Activated CD8-positive, alpha-beta T cell treated with anti-CD3 and anti-CD28 coated beads for 36 hours (primary cell): ENCODE measurements at regions not wholly inside any gene's neighbourhood (a gene's known extent, or its start where the extent isn't known, plus 50 kb on each side); places are given as distances from the start of the nearest gene placed in this dataset.
"Not testable (repeated sequence)": the region's sequence is repeated elsewhere in the genome, so short reads cannot be mapped to it uniquely, and the experiment has no call there.

ENCODE experiments used
- ATAC-seq: fragments of 200-7000 bp; cut with Tn5 transposase; one replicate; pipeline ENCODE4 v1.10.0; 2021; ENCODE audit warnings: mild to moderate bottlenecking, moderate library complexity
- CTCF ChIA-PET: fragments of 350-600 bp; sonication (Branson Sonifier 250); formaldehyde crosslinking; loops from one replicate; lab custom pipeline; 2021; ENCODE audit warnings: antibody characterized with exemption; lab: Charles Lee
- POLR2A ChIA-PET: fragments of 350-600 bp; sonication (Branson Sonifier 250); formaldehyde crosslinking; loops from one replicate; lab custom pipeline; 2021; ENCODE audit warnings: antibody characterized with exemption; lab: Charles Lee
- DNase-seq: peaks from one replicate; pipeline ENCODE4 v3.0.0-alpha.2; 2020
- H3K27ac Mint-ChIP-seq: one replicate; pipeline ENCODE4 v1.8.0; 2021; ENCODE audit warnings: mild to moderate bottlenecking, mixed read lengths
- H3K27me3 Mint-ChIP-seq: one replicate; pipeline ENCODE4 v1.8.0; 2021; ENCODE audit warnings: mixed read lengths
- H3K36me3 Mint-ChIP-seq: one replicate; pipeline ENCODE4 v1.8.0; 2021; ENCODE audit warnings: low read depth, mixed read lengths
- H3K4me1 Mint-ChIP-seq: one replicate; pipeline ENCODE4 v1.8.0; 2021; ENCODE audit warnings: low read depth, mixed read lengths
- H3K4me3 Mint-ChIP-seq: one replicate; pipeline ENCODE4 v1.8.0; 2021; ENCODE audit warnings: mild to moderate bottlenecking, moderate library complexity, mixed read lengths
- H3K9me3 Mint-ChIP-seq: one replicate; pipeline ENCODE4 v1.8.0; 2021; ENCODE audit warnings: mixed read lengths
- intact Hi-C: fragments of 100-400 bp; cut with micrococcal nuclease; formaldehyde crosslinking; loops from one replicate; pipeline ENCODE4 v1.10.0; 2022
- TF ChIP-seq, protein P1 (sequence below): fragments of 200-600 bp; IDR thresholded peaks from one replicate; pipeline ENCODE4 v1.8.0; 2022; ENCODE audit warnings: antibody characterized with exemption, mild to moderate bottlenecking

DNA sequence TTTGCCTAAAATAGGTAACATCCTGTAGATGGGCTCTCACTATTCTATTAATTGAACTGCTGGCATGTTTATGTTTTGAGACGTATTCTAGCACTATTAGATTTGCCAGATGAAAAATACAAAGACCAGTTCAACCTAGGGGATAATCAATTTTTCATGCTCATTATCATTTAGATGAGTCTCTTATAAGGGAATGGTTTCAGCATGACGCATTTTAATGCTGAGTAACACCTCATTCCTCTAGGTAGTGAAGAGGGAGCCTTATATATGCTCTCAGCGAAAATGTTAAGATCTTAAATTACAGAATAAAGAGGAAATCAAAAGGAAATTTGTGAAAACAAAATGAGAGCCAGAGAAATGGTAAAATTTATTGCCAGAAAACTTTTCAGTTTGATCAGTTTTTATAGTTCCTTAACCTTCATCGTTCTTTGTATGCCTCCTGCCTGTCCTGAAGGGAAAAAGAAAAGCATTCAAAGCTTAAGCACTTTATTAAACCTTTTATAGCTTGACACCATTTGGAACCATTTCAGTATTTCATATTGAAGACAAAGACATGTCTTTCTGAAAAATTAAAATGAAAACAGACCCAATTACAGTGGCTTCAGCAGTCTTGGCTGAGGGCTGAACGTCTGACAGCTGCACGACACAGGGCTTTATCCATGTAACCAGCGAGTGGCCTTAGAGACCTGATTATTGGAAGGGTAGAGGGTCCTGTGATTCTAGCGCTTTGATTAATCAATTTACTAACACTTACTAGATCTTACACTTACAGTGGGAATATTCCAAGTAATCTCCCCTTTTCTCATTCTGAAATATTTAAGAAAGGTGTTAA lies 112.8 kb downstream of the ADCYAP1 start:
- CTCF ChIA-PET = no interaction called here
- TF ChIP-seq, protein P1, sequence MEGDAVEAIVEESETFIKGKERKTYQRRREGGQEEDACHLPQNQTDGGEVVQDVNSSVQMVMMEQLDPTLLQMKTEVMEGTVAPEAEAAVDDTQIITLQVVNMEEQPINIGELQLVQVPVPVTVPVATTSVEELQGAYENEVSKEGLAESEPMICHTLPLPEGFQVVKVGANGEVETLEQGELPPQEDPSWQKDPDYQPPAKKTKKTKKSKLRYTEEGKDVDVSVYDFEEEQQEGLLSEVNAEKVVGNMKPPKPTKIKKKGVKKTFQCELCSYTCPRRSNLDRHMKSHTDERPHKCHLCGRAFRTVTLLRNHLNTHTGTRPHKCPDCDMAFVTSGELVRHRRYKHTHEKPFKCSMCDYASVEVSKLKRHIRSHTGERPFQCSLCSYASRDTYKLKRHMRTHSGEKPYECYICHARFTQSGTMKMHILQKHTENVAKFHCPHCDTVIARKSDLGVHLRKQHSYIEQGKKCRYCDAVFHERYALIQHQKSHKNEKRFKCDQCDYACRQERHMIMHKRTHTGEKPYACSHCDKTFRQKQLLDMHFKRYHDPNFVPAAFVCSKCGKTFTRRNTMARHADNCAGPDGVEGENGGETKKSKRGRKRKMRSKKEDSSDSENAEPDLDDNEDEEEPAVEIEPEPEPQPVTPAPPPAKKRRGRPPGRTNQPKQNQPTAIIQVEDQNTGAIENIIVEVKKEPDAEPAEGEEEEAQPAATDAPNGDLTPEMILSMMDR = no peak
- no peak for DNase-seq
- POLR2A ChIA-PET = no interaction called here
- ATAC-seq = no peak
- intact Hi-C loops = no loop called here
- no peak overlapping the region for H3K27ac Mint-ChIP-seq
- H3K4me3 Mint-ChIP-seq = no peak overlapping the region
- peaks cover 2% of the 10 kb centered on the region for H3K27me3 Mint-ChIP-seq
- no peaks in the 10 kb centered on the region for H3K36me3 Mint-ChIP-seq
- no peaks in the 10 kb centered on the region for H3K4me1 Mint-ChIP-seq
- no peaks in the 10 kb centered on the region for H3K9me3 Mint-ChIP-seq

DNA sequence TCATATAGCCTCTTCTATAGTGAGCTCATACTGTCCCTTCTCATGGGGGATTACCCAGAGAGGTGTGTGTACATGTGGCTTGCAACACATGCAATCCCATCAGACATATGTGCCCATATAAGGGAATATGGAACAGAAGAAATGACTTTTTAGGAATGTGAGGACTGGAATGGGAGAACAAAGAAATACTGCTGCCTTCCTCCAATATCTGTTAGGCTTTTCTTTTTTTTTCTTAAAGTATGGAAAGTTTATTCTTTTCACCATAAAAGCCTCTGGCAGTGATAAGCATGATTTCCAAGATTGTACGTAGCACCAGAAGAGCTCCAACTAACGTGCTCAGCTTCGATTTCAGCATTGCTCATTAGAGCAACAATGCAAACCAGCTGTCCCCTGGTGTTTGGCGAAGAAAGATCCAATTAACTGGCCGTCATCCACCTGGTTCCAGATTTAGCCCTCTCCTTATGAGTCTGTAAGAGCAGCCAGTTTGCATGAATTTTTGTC lies 113.6 kb downstream of the ADCYAP1 start:
- H3K36me3 Mint-ChIP-seq = no peaks in the 10 kb centered on the region
- DNase-seq (no peak), ATAC-seq (no peak)
- TF ChIP-seq, protein P1 = no peak
- H3K27me3 Mint-ChIP-seq = peaks cover 2% of the 10 kb centered on the region
- POLR2A ChIA-PET = no interaction called here
- intact Hi-C loops = no loop called here
- H3K27ac Mint-ChIP-seq = no peak overlapping the region
- CTCF ChIA-PET = no interaction called here
- no peaks in the 10 kb centered on the region for H3K4me1 Mint-ChIP-seq
- H3K4me3 Mint-ChIP-seq = no peak overlapping the region
- no peaks in the 10 kb centered on the region for H3K9me3 Mint-ChIP-seq

DNA sequence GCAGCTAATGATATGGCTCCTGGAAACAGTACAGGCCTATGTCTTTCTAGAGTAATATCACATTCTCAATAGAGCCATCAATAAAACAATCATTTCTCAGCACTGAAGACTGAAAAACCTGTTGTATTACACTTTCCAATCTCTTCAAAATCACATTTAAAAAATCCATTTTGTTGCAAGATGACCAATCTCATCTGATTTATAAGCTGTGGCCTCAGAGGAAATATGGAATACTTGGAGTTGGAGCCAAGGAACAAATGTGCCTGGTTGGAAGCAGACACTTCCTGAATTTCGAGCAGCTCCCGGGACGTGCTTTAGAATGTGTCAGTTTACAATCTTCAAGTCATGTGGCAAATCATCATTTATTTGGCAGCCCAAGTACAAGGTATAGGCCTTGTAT lies 114.5 kb downstream of the ADCYAP1 start:
- H3K9me3 Mint-ChIP-seq = no peaks in the 10 kb centered on the region
- intact Hi-C loops = no loop called here
- ATAC-seq (no peak), DNase-seq (no peak)
- no peak overlapping the region for H3K27ac Mint-ChIP-seq
- H3K4me1 Mint-ChIP-seq = no peaks in the 10 kb centered on the region
- CTCF ChIA-PET = no interaction called here
- peaks cover 2% of the 10 kb centered on the region for H3K27me3 Mint-ChIP-seq
- POLR2A ChIA-PET = no interaction called here
- H3K36me3 Mint-ChIP-seq = no peaks in the 10 kb centered on the region
- TF ChIP-seq, protein P1 = no peak
- no peak overlapping the region for H3K4me3 Mint-ChIP-seq

DNA sequence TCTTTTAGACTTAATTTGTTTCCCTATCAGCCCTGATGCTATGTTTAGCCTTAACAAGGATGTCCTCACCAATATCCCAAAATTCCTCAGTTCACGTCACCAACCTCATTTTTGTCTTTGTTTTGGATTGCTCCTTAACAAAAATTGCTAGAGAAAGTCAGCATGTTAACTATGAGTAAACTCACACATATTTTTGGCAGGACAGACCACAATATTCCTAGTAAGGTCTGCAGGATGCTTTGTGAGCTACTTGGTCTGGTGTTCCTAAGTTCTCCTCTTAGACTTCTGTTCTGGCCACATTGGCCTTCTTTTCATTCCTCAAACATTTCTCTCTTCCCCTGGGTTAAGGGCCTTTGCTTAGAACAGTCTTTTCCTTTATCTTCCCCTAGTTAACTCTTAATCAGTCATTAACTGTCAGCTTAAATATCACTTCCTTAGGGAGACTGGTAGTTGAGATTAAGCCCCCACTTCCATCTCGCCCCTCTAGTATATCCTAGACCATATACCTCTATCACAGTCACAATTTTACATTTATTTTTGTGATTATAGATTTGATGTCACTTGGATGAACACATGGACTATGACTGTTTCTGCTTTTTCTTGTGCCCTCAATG lies 116.2 kb downstream of the ADCYAP1 start:
- Mint-ChIP-seq H3K9me3 (no peaks in the 10 kb centered on the region), H3K4me1 (no peaks in the 10 kb centered on the region), H3K4me3 (no peak overlapping the region), H3K27me3 (peaks cover 2% of the 10 kb centered on the region), H3K27ac (no peak overlapping the region), H3K36me3 (no peaks in the 10 kb centered on the region)
- DNase-seq (no peak), ATAC-seq (no peak)
- ChIA-PET CTCF (no interaction called here), POLR2A (no interaction called here)
- intact Hi-C loops = no loop called here
- TF ChIP-seq, protein P1 = no peak

DNA sequence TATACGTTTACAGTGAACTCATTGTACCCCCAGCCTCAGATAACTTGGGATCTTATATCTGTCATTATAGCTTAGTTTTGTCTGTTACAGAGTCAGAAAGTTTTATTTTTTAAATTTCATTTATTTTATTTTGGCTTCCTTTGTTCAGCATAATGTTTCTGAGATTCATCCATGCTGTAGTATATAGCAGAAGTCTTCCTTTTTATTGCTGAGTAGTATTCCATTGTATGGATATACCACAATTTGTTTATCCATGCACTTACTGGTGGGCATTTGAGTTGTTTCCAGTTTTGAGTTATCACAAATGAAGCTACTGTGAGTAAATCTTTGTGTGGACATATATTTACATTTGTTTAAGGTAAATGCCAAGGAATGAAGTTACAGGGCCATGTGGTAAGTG lies 122.3 kb downstream of the ADCYAP1 start:
- H3K36me3 Mint-ChIP-seq = no peaks in the 10 kb centered on the region
- DNase-seq = no peak
- H3K9me3 Mint-ChIP-seq = peaks cover 3% of the 10 kb centered on the region
- CTCF ChIA-PET = no interaction called here
- ATAC-seq = no peak
- no peaks in the 10 kb centered on the region for H3K4me1 Mint-ChIP-seq
- TF ChIP-seq, protein P1 = no peak
- no peak overlapping the region for H3K27ac Mint-ChIP-seq
- POLR2A ChIA-PET = no interaction called here
- H3K4me3 Mint-ChIP-seq = no peak overlapping the region
- no peaks in the 10 kb centered on the region for H3K27me3 Mint-ChIP-seq
- intact Hi-C loops = no loop called here

DNA sequence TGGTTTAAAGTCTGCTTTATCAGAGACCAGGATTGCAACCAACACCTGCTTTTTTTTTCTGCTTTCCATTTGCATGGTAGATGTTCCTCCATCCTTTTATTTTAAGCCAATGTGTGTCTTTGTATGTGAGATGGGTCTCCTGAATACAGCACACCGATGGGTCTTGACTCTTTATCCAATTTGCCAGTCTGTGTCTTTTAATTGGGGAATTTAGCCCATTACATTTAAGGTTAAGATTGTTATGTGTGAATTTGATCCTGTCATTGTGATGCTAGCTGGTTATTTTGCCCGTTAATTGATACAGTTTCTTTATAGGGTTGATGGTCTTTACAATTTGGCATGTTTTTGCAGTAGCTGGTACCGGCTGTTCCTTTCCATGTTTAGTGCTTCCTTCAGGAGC lies 128.4 kb downstream of the ADCYAP1 start:
- intact Hi-C loops, H3K4me3 Mint-ChIP-seq, H3K36me3 Mint-ChIP-seq, CTCF ChIA-PET, H3K27me3 Mint-ChIP-seq, DNase-seq, ATAC-seq, H3K9me3 Mint-ChIP-seq, H3K27ac Mint-ChIP-seq, H3K4me1 Mint-ChIP-seq, POLR2A ChIA-PET: not testable (repeated sequence)
